LNCAP (cell line): ENCODE measurements at regions not wholly inside any gene's neighbourhood (a gene's known extent, or its start where the extent isn't known, plus 50 kb on each side); places are given as distances from the start of the nearest gene placed in this dataset.

Experiments
- CTCF ChIP-seq: fragments of 450-650 bp; IDR thresholded peaks from 2 replicates; pipeline ENCODE4 v1.5.1; 2017; ENCODE audit warnings: mild to moderate bottlenecking

DNA sequence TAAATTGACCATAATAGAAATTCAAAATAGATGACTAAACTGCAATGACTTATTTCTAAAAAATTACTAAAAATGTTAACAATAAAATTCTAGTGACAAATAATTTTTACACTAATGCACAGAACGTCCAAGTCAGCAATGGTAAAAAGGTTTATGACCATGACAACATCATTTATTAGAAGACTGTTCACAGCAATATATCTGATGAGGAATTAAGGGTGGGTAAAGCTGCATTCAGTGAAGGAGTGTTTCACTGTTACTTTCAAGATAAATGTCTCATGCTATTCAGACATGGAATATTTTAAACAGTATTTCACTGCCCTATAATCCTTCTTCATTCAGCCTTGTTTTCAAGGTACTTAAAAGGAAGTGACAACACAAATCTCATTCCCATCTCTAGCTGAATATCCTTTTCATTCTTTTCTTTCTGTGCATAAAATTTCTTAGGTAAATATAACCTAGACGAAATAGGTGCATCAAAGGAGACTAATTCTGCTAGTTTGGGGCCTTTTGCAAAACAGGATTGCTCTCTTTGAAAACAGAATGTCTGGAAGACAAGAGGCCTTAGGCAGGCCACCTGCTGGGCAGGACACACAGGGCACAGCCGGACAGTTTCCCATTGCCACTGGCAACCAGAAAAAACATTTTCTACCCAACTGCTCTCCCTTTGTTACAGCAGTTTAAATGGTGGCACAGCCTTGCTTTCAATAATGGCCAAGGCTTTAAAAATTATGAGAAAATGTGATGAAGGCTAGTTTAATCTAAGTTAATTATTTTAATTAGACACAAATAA is 600.3 kb downstream of the SPRY1 start:
- peak; percentile 25; the same call in 1 of the 2 replicates for TF ChIP-seq CTCF

- no peak for TF ChIP-seq CTCF
These were observed 601.3 kb downstream of the SPRY1 start for GRCh38 chr4:123997776-123998449.

DNA sequence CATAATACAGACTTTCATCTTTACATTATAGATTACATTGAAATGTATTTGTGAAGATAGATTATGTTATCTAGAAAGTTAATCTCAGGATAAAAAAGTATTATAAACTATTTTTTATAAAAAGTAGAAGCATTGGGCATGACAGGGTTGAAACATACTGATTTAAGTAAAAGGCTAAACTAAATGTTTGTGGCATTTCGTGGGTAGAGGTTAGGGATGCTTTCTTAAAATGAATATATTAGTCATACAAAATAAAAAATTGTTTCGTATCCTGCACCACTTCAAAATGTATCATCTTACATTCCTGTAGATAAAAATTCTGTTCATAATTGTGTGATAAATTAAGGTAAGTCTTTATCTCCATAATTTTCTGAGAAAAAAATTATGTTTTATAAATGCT is 603.6 kb downstream of the SPRY1 start:
- TF ChIP-seq CTCF: no peak

DNA sequence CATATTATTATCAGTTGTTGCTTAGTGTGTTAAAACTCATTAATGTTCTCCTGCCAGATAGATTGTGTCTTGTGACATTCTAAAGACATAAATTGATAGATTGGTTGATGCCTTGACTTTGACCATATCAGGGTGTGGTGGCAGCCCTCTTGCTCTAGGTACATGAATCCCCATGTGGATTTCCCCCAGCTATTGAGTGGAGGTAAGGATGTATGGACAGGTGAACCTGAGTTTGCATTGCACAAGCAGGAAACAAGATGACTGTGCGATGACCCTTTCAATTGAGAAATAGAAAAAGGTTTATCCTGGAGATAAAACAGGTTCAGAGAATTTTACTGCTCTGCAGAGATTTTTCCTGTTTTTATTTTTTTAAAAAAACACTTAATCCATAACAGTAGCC is 619.2 kb downstream of the SPRY1 start:
- no peak for TF ChIP-seq CTCF

DNA sequence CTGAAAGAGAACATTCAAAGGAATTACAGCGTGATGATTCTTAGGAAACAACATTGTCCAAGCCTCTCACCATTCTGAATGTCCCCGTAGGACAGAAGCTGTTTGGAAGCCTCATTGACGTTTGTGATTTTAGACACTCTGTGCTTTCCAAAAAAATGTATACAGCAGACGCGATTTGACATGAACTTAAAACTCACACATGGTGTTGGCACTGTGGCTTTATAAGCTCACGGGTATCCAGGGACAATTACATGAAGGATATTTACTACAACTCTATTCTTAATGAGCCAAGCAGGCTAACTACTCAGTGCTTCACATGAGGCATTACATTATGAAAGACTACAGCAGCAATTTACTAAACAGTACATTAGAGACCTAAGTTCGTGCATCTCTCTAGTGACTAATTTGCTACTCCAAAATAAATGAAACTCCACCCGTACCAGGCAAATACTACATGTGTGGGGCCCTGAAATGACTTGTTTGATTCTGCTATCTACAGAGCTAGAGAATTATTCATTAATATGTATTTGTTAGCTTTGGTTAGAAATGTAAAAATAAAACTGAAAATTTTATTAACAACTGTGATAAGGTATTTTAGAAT is 620.7 kb downstream of the SPRY1 start:
- TF ChIP-seq CTCF: no peak

- no peak for TF ChIP-seq CTCF
These were observed 622.1 kb downstream of the SPRY1 start for GRCh38 chr4:124018383-124019317.
